Body of pancreas (tissue), 4 donors: ENCODE measurements at regions not wholly inside any gene's neighbourhood (a gene's known extent, or its start where the extent isn't known, plus 50 kb on each side); places are given as distances from the start of the nearest gene placed in this dataset.

Source experiments
- ATAC-seq: fragments of 150-250 bp; one replicate; pipeline ENCODE4 v1.9.1; 2016
- DNase-seq, 4 donors: peaks; one replicate each; pipeline ENCODE4 v3.0.0-alpha.2; 2019
- H3K27ac ChIP-seq, 4 donors: fragments of 200-600 bp; sonication (generic); 1 replicate in 3 of 4; 2 replicates in 1 of 4; pipeline versions ENCODE4 v1.5.1 to v1.6.1; 2016 to 2019; ENCODE audit warnings: mild to moderate bottlenecking in 1 of 4, mixed read lengths in 1 of 4, moderate library complexity in 1 of 4
- H3K27me3 ChIP-seq, 2 donors: fragments of 200-600 bp; sonication (generic); one replicate each; pipeline ENCODE4 v1.6.0; 2016; ENCODE audit warnings: mild to moderate bottlenecking in 1 of 2
- H3K36me3 ChIP-seq, 2 donors: fragments of 200-600 bp; sonication (generic); replicated peaks in 1 of 2; 2 replicates each; pipeline ENCODE4 v1.5.1; 2016; ENCODE audit warnings: low read depth in 2 of 2; ENCODE audit not compliant: insufficient read depth in 1 of 2
- H3K4me1 ChIP-seq: fragments of 200-600 bp; sonication (generic); one replicate; pipeline ENCODE4 v1.6.0; 2016
- H3K4me3 ChIP-seq, 2 donors: fragments of 200-600 bp; sonication (generic); 1 replicate in 1 of 2; 2 replicates in 1 of 2; pipeline ENCODE4 v1.5.1; 2016 to 2019
- H3K9me3 ChIP-seq, 3 donors: fragments of 200-600 bp; sonication (generic); 1 replicate in 2 of 3; 2 replicates in 1 of 3; pipeline ENCODE4 v1.5.1; 2016
- POLR2A ChIP-seq, 3 donors: fragments of 450-650 bp; IDR thresholded peaks; one replicate each; pipeline ENCODE4 v1.6.1; 2016; ENCODE audit warnings: antibody characterized with exemption in 3 of 3, mild to moderate bottlenecking in 2 of 3
- WGBS, 2 donors: methylation state at CpG; one replicate each; pipeline ENCODE4 v1.1.5; 2017; 5-methylcytosine and 5-hydroxymethylcytosine counted together
- intact Hi-C: fragments of 100-400 bp; cut with DNase I; formaldehyde crosslinking; loops from one replicate; pipeline ENCODE4 v1.15.1; 2023
- TF ChIP-seq, protein P1 (sequence below), 7 experiments: fragments of 450-650 bp in 4 of 7; fragments of 200-600 bp in 3 of 7; sonication (generic) in 3 of 7; IDR thresholded peaks; one replicate each; pipeline ENCODE4 v1.5.1; 2016 to 2019; ENCODE audit warnings: antibody characterized with exemption in 7 of 7

GRCh38 chr17:33451221-33451620 is 158.1 kb upstream of the ASIC2 start:
- no peak overlapping the region for H3K4me3 ChIP-seq
- no peaks in the 10 kb centered on the region for H3K27me3 ChIP-seq
- H3K36me3 ChIP-seq: no peaks in the 10 kb centered on the region
- no peak overlapping the region for H3K27ac ChIP-seq
- no peaks in the 10 kb centered on the region for H3K4me1 ChIP-seq
- ATAC-seq (no peak), DNase-seq (no peak)
- intact Hi-C loops: no loop called here
- 60 to 67% methylated on average over 7 of the region's 7 CpGs for WGBS, 2 donors
- peaks cover 0 to 3% (median 0%) of the 10 kb centered on the region in 3 donors for H3K9me3 ChIP-seq
- TF ChIP-seq, protein P1, sequence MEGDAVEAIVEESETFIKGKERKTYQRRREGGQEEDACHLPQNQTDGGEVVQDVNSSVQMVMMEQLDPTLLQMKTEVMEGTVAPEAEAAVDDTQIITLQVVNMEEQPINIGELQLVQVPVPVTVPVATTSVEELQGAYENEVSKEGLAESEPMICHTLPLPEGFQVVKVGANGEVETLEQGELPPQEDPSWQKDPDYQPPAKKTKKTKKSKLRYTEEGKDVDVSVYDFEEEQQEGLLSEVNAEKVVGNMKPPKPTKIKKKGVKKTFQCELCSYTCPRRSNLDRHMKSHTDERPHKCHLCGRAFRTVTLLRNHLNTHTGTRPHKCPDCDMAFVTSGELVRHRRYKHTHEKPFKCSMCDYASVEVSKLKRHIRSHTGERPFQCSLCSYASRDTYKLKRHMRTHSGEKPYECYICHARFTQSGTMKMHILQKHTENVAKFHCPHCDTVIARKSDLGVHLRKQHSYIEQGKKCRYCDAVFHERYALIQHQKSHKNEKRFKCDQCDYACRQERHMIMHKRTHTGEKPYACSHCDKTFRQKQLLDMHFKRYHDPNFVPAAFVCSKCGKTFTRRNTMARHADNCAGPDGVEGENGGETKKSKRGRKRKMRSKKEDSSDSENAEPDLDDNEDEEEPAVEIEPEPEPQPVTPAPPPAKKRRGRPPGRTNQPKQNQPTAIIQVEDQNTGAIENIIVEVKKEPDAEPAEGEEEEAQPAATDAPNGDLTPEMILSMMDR (IDR thresholded peaks at IDR 0.05): no peak
- no peak for TF ChIP-seq POLR2A (IDR thresholded peaks at IDR 0.05)

GRCh38 chr17:33457477-33457876 is 164.4 kb upstream of the ASIC2 start:
- no peak for ATAC-seq
- intact Hi-C loops: no loop called here
- 56 to 73% methylated on average over 1 of the region's 1 CpG for WGBS, 2 donors

GRCh38 chr17:33459078-33459940 is 166.2 kb upstream of the ASIC2 start:
- no peak for DNase-seq

More at GRCh38 chr17:33457477-33457876, 164.4 kb upstream of the ASIC2 start:
- Histone ChIP-seq H3K9me3 (no peaks in the 10 kb centered on the region), H3K4me1 (no peaks in the 10 kb centered on the region), H3K27ac (no peak overlapping the region), H3K27me3 (peaks cover 0 to 5% of the 10 kb centered on the region in 2 donors), H3K36me3 (no peaks in the 10 kb centered on the region), H3K4me3 (no peak overlapping the region)
- TF ChIP-seq POLR2A (IDR thresholded peaks at IDR 0.05): no peak
- no peak for DNase-seq

GRCh38 chr17:33460781-33461450 is 167.8 kb upstream of the ASIC2 start:
- intact Hi-C loops: no loop called here
- WGBS, 2 donors: 38 to 62% methylated on average over 4 of the region's 4 CpGs
- Histone ChIP-seq H3K4me3 (no peak overlapping the region), H3K36me3 (no peaks in the 10 kb centered on the region), H3K4me1 (no peaks in the 10 kb centered on the region), H3K27me3 (peaks cover 0 to 5% of the 10 kb centered on the region in 2 donors), H3K27ac (no peak overlapping the region), H3K9me3 (no peaks in the 10 kb centered on the region)
- no peak for ATAC-seq
- TF ChIP-seq, protein P1 (IDR thresholded peaks at IDR 0.05): no peak
- TF ChIP-seq POLR2A (IDR thresholded peaks at IDR 0.05): no peak
- DNase-seq: no peak

More at GRCh38 chr17:33459078-33459940, 166.2 kb upstream of the ASIC2 start:
- Histone ChIP-seq H3K36me3 (no peaks in the 10 kb centered on the region), H3K4me1 (no peaks in the 10 kb centered on the region), H3K27me3 (peaks cover 0 to 5% of the 10 kb centered on the region in 2 donors), H3K27ac (no peak overlapping the region), H3K9me3 (no peaks in the 10 kb centered on the region), H3K4me3 (no peak overlapping the region)
- intact Hi-C loops: no loop called here
- ATAC-seq: no peak
- WGBS, 2 donors: 47 to 54% methylated on average over 17 of the region's 17 CpGs
- TF ChIP-seq POLR2A (IDR thresholded peaks at IDR 0.05): no peak
- TF ChIP-seq, protein P1 (IDR thresholded peaks at IDR 0.05): no peak

GRCh38 chr17:33463887-33464286 is 170.8 kb upstream of the ASIC2 start:
- DNase-seq (no peak), ATAC-seq (no peak)
- Histone ChIP-seq H3K27me3 (peaks cover 0 to 5% of the 10 kb centered on the region in 2 donors), H3K27ac (no peak overlapping the region), H3K4me1 (no peaks in the 10 kb centered on the region), H3K4me3 (no peak overlapping the region), H3K36me3 (no peaks in the 10 kb centered on the region), H3K9me3 (no peaks in the 10 kb centered on the region)
- no peak for TF ChIP-seq POLR2A (IDR thresholded peaks at IDR 0.05)
- TF ChIP-seq, protein P1 (IDR thresholded peaks at IDR 0.05): no peak
- intact Hi-C loops: no loop called here
